Vagina (tissue), 2 donors: ENCODE measurements at regions not wholly inside any gene's neighbourhood (a gene's known extent, or its start where the extent isn't known, plus 50 kb on each side); places are given as distances from the start of the nearest gene placed in this dataset.

Experiments used
- DNase-seq, 2 donors: peaks; one replicate each; pipeline ENCODE4 v3.0.0-alpha.2; 2017; ENCODE audit errors: extremely low spot score in 2 of 2
- H3K27ac ChIP-seq: fragments of 200-600 bp; sonication (generic); one replicate; pipeline ENCODE4 v1.5.1; 2019
- H3K27me3 ChIP-seq: fragments of 200-600 bp; sonication (generic); one replicate; pipeline ENCODE4 v1.5.1; 2019
- H3K36me3 ChIP-seq, 2 donors: fragments of 200-600 bp; sonication (generic); one replicate each; pipeline ENCODE4 v1.5.1; 2017 to 2019
- H3K4me1 ChIP-seq: fragments of 200-600 bp; sonication (generic); one replicate; pipeline ENCODE4 v1.5.1; 2019
- H3K4me3 ChIP-seq, 2 donors: fragments of 200-600 bp; sonication (generic); 1 replicate in 1 of 2; 2 replicates in 1 of 2; pipeline ENCODE4 v1.5.1; 2016 to 2019
- H3K9me3 ChIP-seq: fragments of 200-600 bp; sonication (generic); one replicate; pipeline ENCODE4 v1.5.1; 2019
- CTCF ChIP-seq, 3 experiments: fragments of 450-650 bp in 2 of 3; fragments of 200-600 bp in 1 of 3; sonication (generic) in 1 of 3; IDR thresholded peaks; one replicate each; pipeline ENCODE4 v1.5.1; 2017 to 2019; ENCODE audit warnings: antibody characterized with exemption in 3 of 3, mild to moderate bottlenecking in 2 of 3, moderate library complexity in 2 of 3
- POLR2A ChIP-seq, 2 donors: fragments of 450-650 bp; IDR thresholded peaks; one replicate each; pipeline ENCODE4 v1.6.1; 2017; ENCODE audit warnings: antibody characterized with exemption in 2 of 2, mild to moderate bottlenecking in 2 of 2, moderate library complexity in 2 of 2
- POLR2AphosphoS5 ChIP-seq, 2 donors: sonication (generic); formaldehyde crosslinking; IDR thresholded peaks; one replicate each; pipeline ENCODE4 v1.9.0; 2017; ENCODE audit warnings: antibody characterized with exemption in 2 of 2, mild to moderate bottlenecking in 2 of 2, low read depth in 1 of 2; ENCODE audit not compliant: insufficient read depth in 1 of 2
- intact Hi-C: fragments of 100-400 bp; cut with DNase I; formaldehyde crosslinking; loops from one replicate; pipeline ENCODE4 v1.15.1; 2023

DNA sequence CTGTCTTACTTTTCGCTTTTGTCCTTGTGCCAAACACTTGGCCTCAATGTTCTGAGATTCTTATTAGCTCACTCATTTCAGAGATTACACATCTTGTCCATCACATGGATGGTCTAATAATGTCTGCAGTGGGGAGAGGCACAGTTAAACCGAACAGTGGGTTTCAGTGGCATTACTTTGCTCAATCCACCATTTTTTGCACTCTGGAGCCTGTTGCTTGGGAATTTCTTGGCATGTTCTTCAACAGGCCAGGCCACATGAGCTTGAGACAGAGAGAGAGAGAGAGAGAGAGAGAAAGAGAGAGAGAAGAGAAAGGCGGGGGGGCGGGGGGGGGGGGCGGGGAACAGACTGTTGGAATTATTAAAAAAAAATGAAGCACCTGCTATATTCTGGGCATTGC is 1327.8 kb upstream of the WWC1 start:
- DNase-seq = no peak
- Histone ChIP-seq H3K4me1 (no peaks in the 10 kb centered on the region), H3K9me3 (no peaks in the 10 kb centered on the region), H3K36me3 (no peaks in the 10 kb centered on the region), H3K4me3 (no peak overlapping the region), H3K27ac (no peak overlapping the region), H3K27me3 (no peaks in the 10 kb centered on the region)
- intact Hi-C loops = no loop called here
- TF ChIP-seq POLR2A (IDR thresholded peaks at IDR 0.05) (no peak), CTCF (IDR thresholded peaks at IDR 0.05) (no peak), POLR2AphosphoS5 (IDR thresholded peaks at IDR 0.05; ENCODE audit: insufficient read depth in 1 of 2, low read depth in 1 of 2) (no peak)

DNA sequence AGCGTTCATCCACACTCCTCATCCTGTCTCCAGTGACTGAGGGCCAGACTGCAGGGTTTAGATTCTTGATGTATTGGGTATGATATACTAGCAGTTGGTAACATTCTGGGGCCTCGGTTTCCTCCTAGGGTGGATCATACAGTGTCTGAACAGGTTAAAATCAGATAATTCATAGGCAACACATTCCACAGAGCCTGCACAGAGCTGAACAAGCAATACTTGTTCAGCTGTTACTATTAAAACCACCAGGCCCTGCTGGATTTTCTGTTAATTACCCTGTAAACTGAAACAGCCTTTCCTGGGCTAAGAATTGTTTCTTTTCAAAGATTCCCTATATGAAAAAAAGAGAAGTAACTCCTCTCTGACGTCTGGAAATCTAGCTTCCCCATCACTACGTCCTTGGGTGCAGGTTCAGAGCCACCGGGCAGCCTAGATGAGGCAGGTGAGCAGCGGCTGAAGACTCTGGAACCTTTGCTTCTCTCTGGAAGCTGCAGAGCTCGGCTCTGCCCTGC is 1313.5 kb upstream of the WWC1 start:
- intact Hi-C loops = no loop called here
- DNase-seq = no peak
- H3K4me3 ChIP-seq = peak overlapping the region; percentile 48 to 51
- H3K4me1 ChIP-seq = peaks cover 21% of the 10 kb centered on the region
- no peaks in the 10 kb centered on the region for H3K36me3 ChIP-seq
- H3K9me3 ChIP-seq = no peaks in the 10 kb centered on the region
- no peaks in the 10 kb centered on the region for H3K27me3 ChIP-seq
- peak overlapping the region; percentile 27 for H3K27ac ChIP-seq
- TF ChIP-seq POLR2A (IDR thresholded peaks at IDR 0.05) (no peak), POLR2AphosphoS5 (IDR thresholded peaks at IDR 0.05; ENCODE audit: insufficient read depth in 1 of 2, low read depth in 1 of 2) (no peak)

DNA sequence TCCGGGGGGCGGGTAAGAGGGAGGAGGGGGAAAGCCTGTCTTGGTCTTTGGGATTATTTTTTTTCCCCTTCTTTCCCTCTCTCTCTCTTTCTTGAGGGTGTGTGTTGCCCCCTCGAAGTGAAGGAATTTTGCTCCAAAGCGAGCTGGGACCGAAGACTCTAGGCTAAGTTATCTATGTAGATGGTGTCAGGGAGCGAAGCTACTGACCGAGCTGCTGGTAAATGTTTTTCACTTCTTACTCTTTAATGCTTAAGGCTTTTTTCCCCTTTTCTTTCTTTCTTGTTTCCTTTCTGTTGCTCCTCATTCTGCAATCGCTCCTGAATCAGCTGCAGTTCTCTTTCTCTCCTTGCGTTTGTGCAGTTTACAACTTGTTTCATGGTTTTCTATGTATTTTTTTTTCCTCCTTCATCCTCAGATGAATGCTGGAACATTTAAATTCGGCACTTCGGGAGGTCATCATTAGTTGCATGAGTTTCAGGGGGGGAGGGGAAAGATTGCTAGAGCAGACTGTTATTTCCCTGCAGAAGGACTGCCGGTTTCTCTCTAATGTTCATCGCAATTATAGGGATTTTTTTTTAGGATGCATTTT is 1312.0 kb upstream of the WWC1 start:
- no peak for DNase-seq
- no peaks in the 10 kb centered on the region for H3K27me3 ChIP-seq
- no peaks in the 10 kb centered on the region for H3K36me3 ChIP-seq
- no peaks in the 10 kb centered on the region for H3K9me3 ChIP-seq
- intact Hi-C loops = no loop called here
- peaks cover 21% of the 10 kb centered on the region for H3K4me1 ChIP-seq
- peak overlapping the region; percentile 48 to 51 for H3K4me3 ChIP-seq
- H3K27ac ChIP-seq = peak overlapping the region; percentile 3
- no peak for TF ChIP-seq CTCF (IDR thresholded peaks at IDR 0.05)
- TF ChIP-seq POLR2A (IDR thresholded peaks at IDR 0.05) = no peak
- no peak for TF ChIP-seq POLR2AphosphoS5 (IDR thresholded peaks at IDR 0.05; ENCODE audit: insufficient read depth in 1 of 2, low read depth in 1 of 2)

DNA sequence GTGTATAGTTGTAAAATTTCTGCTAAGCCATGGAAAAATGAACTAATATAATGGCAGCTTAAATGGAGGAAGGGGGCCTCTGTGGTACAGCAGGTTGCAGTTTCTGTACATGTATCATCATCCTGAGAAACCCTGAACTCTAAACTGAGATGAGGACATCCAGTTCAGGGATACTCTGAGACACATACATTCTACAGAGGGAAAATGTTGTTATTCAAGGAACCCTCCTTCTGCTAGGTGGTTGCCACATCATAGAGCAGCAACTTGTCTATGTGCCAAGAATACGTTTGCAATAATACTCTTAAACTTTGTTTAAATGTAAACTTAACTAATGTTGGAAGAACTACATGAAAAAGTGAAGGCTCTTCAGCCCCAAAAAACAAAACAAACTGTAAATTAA is 1310.8 kb upstream of the WWC1 start:
- intact Hi-C loops = no loop called here
- Histone ChIP-seq H3K9me3 (no peaks in the 10 kb centered on the region), H3K4me3 (no peak overlapping the region), H3K27me3 (no peaks in the 10 kb centered on the region), H3K27ac (no peak overlapping the region), H3K36me3 (no peaks in the 10 kb centered on the region), H3K4me1 (peaks cover 21% of the 10 kb centered on the region)
- DNase-seq = no peak
- TF ChIP-seq POLR2A (IDR thresholded peaks at IDR 0.05) (no peak), POLR2AphosphoS5 (IDR thresholded peaks at IDR 0.05; ENCODE audit: insufficient read depth in 1 of 2, low read depth in 1 of 2) (no peak), CTCF (IDR thresholded peaks at IDR 0.05) (no peak)

- intact Hi-C loops = no loop called here
- no peak overlapping the region for H3K27ac ChIP-seq
- no peaks in the 10 kb centered on the region for H3K36me3 ChIP-seq
- DNase-seq = no peak
- no peaks in the 10 kb centered on the region for H3K9me3 ChIP-seq
- no peaks in the 10 kb centered on the region for H3K27me3 ChIP-seq
- H3K4me1 ChIP-seq = peaks cover 21% of the 10 kb centered on the region
- TF ChIP-seq POLR2AphosphoS5 (IDR thresholded peaks at IDR 0.05; ENCODE audit: insufficient read depth in 1 of 2, low read depth in 1 of 2) = no peak
- no peak for TF ChIP-seq CTCF (IDR thresholded peaks at IDR 0.05)
- no peak for TF ChIP-seq POLR2A (IDR thresholded peaks at IDR 0.05)
- no peak overlapping the region for H3K4me3 ChIP-seq
Measured at GRCh38 chr5:166982226-166982625, 1309.2 kb upstream of the WWC1 start.
